CD14-positive monocyte (primary cell): ENCODE measurements at regions not wholly inside any gene's neighbourhood (a gene's known extent, or its start where the extent isn't known, plus 50 kb on each side); places are given as distances from the start of the nearest gene placed in this dataset.
"Not testable (repeated sequence)": the region's sequence is repeated elsewhere in the genome, so short reads cannot be mapped to it uniquely, and the experiment has no call there.

ENCODE experiments used
- DNase-seq, 3 donors: peaks; one replicate each; pipeline ENCODE4 v3.0.0-alpha.2; 2011 to 2022
- H2AFZ ChIP-seq: 2 replicates; pipeline ENCODE4 v1.6.0; 2012; ENCODE audit warnings: mild to moderate bottlenecking, low read depth, low read length, inconsistent platforms; ENCODE audit not compliant: insufficient read depth, poor library complexity, severe bottlenecking
- H3K27ac ChIP-seq, 2 donors: 1 replicate in 1 of 2; 2 replicates in 1 of 2; pipeline ENCODE4 v1.5.1; 2012 to 2013; ENCODE audit warnings: low read length in 2 of 2, control low read depth in 1 of 2, inconsistent platforms in 1 of 2, low read depth in 1 of 2, mild to moderate bottlenecking in 1 of 2
- H3K27me3 ChIP-seq, 2 donors: one replicate each; pipeline versions ENCODE4 v1.6.0 to v1.6.1; 2011 to 2013; ENCODE audit warnings: low read length in 2 of 2; ENCODE audit not compliant: control insufficient read depth in 2 of 2, insufficient read depth in 2 of 2
- H3K36me3 ChIP-seq, 2 donors: replicated peaks in 1 of 2; 1 replicate in 1 of 2; 2 replicates in 1 of 2; pipeline versions ENCODE4 v1.5.1 to v1.6.1; 2012 to 2013; ENCODE audit warnings: low read length in 2 of 2, control low read depth in 1 of 2, inconsistent platforms in 1 of 2, mild to moderate bottlenecking in 1 of 2; ENCODE audit not compliant: insufficient read depth in 2 of 2, control insufficient read depth in 1 of 2
- H3K4me1 ChIP-seq, 2 donors: 1 replicate in 1 of 2; 2 replicates in 1 of 2; pipeline versions ENCODE4 v1.5.1 to v1.6.1; 2012 to 2013; ENCODE audit warnings: low read length in 2 of 2, control low read depth in 1 of 2, inconsistent platforms in 1 of 2, mild to moderate bottlenecking in 1 of 2, moderate library complexity in 1 of 2; ENCODE audit not compliant: insufficient read depth in 2 of 2, control insufficient read depth in 1 of 2
- H3K4me2 ChIP-seq: replicated peaks from 2 replicates; pipeline ENCODE3; 2012; ENCODE audit warnings: low read length, moderate library complexity, mild to moderate bottlenecking; ENCODE audit not compliant: poor library complexity, severe bottlenecking; ENCODE audit errors: extremely low read depth
- H3K4me3 ChIP-seq, 3 experiments: fragments of 200-600 bp in 1 of 3; sonication (generic) in 1 of 3; replicated peaks in 1 of 3; 1 replicate in 2 of 3; 2 replicates in 1 of 3; pipeline ENCODE4 v1.5.1; 2011 to 2013; ENCODE audit warnings: low read length in 3 of 3, mild to moderate bottlenecking in 3 of 3, control low read depth in 2 of 3, low read depth in 2 of 3, inconsistent platforms in 1 of 3, moderate library complexity in 1 of 3
- H3K79me2 ChIP-seq: 2 replicates; pipeline ENCODE4 v1.6.0; 2012; ENCODE audit warnings: mild to moderate bottlenecking, control low read depth, inconsistent platforms, low read length, moderate library complexity; ENCODE audit not compliant: insufficient read depth
- H3K9ac ChIP-seq: 2 replicates; pipeline ENCODE4 v1.6.0; 2017; ENCODE audit warnings: low read length, mild to moderate bottlenecking; ENCODE audit not compliant: insufficient read depth, poor library complexity, severe bottlenecking
- H3K9me3 ChIP-seq, 2 donors: replicated peaks in 1 of 2; 1 replicate in 1 of 2; 2 replicates in 1 of 2; pipeline versions ENCODE4 v1.5.1 to v1.6.1; 2012 to 2013; ENCODE audit warnings: low read length in 2 of 2, control low read depth in 1 of 2; ENCODE audit not compliant: control insufficient read depth in 1 of 2, insufficient read depth in 1 of 2
- H4K20me1 ChIP-seq: 2 replicates; pipeline ENCODE4 v1.6.0; 2012; ENCODE audit warnings: mild to moderate bottlenecking, low read length, control low read depth, moderate library complexity; ENCODE audit not compliant: insufficient read depth
- H3K27ac Mint-ChIP-seq, 7 donors: one replicate each; pipeline ENCODE4 v1.8.0; 2020; ENCODE audit warnings: mild to moderate bottlenecking in 7 of 7, mixed read lengths in 7 of 7, moderate library complexity in 6 of 7, inconsistent platforms in 2 of 7
- H3K27me3 Mint-ChIP-seq, 3 donors: one replicate each; pipeline ENCODE4 v1.8.0; 2021 to 2022; ENCODE audit warnings: low read depth in 3 of 3, mild to moderate bottlenecking in 3 of 3, mixed read lengths in 3 of 3, moderate library complexity in 3 of 3, inconsistent platforms in 1 of 3
- H3K36me3 Mint-ChIP-seq, 2 donors: one replicate each; pipeline ENCODE4 v1.8.0; 2020; ENCODE audit warnings: mixed read lengths in 2 of 2, inconsistent platforms in 1 of 2, mild to moderate bottlenecking in 1 of 2
- H3K4me1 Mint-ChIP-seq: one replicate; pipeline ENCODE4 v1.8.0; 2020; ENCODE audit warnings: mild to moderate bottlenecking, mixed read lengths
- H3K4me3 Mint-ChIP-seq, 2 donors: one replicate each; pipeline ENCODE4 v1.8.0; 2020; ENCODE audit warnings: mild to moderate bottlenecking in 2 of 2, mixed read lengths in 2 of 2, moderate library complexity in 1 of 2
- H3K9me3 Mint-ChIP-seq, 7 donors: one replicate each; pipeline ENCODE4 v1.8.0; 2020 to 2022; ENCODE audit warnings: mixed read lengths in 7 of 7, mild to moderate bottlenecking in 6 of 7, moderate library complexity in 6 of 7, inconsistent platforms in 2 of 7
- WGBS: methylation state at CpG from one replicate; pipeline ENCODE4 v1.1.5; 2013; ENCODE audit warnings: missing lambda C conversion rate; ENCODE audit not compliant: insufficient coverage; 5-methylcytosine and 5-hydroxymethylcytosine counted together
- intact Hi-C, 2 donors: fragments of 100-400 bp; cut with micrococcal nuclease; formaldehyde crosslinking; loops; one replicate each; pipeline versions ENCODE4 v1.15.0 to v1.15.1; 2023

DNA sequence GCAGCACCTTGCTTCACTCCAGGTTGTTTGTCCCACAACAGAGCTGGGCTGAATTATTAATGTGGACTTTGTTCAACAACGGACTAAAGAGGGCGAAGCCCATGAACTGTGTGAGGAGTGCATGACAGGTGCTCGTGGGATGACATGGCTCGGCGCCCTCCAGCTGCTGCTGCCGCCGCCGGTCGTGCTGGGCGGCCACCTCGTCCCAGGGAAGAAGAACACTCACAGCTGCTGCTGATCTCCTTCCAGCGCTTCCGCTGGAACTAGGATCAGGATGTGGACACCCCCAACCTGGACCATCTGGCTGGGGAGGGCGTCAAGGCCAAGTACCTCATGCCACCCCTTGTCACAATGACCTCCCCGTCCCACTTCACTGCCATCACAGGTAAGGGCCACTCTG is 91.4 kb upstream of the FAM90A26 start:
- H3K27me3 ChIP-seq, H3K27me3 Mint-ChIP-seq, DNase-seq, H4K20me1 ChIP-seq, H3K9ac ChIP-seq, H2AFZ ChIP-seq, H3K4me1 ChIP-seq, H3K36me3 ChIP-seq, H3K79me2 ChIP-seq, H3K27ac ChIP-seq, H3K4me1 Mint-ChIP-seq, H3K4me3 Mint-ChIP-seq, H3K36me3 Mint-ChIP-seq, H3K4me3 ChIP-seq, intact Hi-C loops, H3K4me2 ChIP-seq, H3K27ac Mint-ChIP-seq: not testable (repeated sequence)
- H3K9me3 Mint-ChIP-seq: peaks cover 16 to 42% (median 27%) of the 10 kb centered on the region in 7 donors
- WGBS: 97% methylated on average over 14 of the region's 15 CpGs
- peaks cover 0 to 15% of the 10 kb centered on the region in 2 donors for H3K9me3 ChIP-seq

DNA sequence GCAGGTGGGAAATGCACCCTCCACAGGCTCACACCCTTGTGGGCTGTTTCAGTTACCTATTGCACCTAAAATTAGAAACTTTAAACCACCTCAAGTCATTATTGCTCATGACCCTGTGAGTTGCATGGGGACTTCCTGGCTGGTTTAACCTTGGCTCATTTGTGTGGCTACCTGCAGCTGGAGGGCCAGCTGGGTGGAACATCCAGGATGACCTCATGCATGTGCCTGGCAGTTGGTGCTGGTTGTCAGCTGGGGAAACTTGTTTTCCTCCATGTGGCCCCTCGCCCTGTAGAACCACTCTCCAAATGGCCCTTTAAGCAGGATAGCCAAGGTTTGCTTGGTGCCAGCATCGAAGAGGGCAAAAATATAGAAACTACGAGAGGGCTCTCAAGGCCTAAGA is 93.2 kb upstream of the FAM90A26 start:
- H3K4me1 ChIP-seq, H3K9ac ChIP-seq, H3K27me3 ChIP-seq, H3K4me3 ChIP-seq, DNase-seq, H3K27me3 Mint-ChIP-seq, H3K27ac Mint-ChIP-seq, intact Hi-C loops, H2AFZ ChIP-seq, H3K36me3 Mint-ChIP-seq, H3K4me1 Mint-ChIP-seq, H4K20me1 ChIP-seq, H3K79me2 ChIP-seq, H3K4me2 ChIP-seq, H3K36me3 ChIP-seq, H3K4me3 Mint-ChIP-seq, H3K27ac ChIP-seq: not testable (repeated sequence)
- WGBS: 84% methylated on average over 3 of the region's 3 CpGs
- peaks cover 0 to 15% of the 10 kb centered on the region in 2 donors for H3K9me3 ChIP-seq
- peaks cover 15 to 41% (median 29%) of the 10 kb centered on the region in 7 donors for H3K9me3 Mint-ChIP-seq

DNA sequence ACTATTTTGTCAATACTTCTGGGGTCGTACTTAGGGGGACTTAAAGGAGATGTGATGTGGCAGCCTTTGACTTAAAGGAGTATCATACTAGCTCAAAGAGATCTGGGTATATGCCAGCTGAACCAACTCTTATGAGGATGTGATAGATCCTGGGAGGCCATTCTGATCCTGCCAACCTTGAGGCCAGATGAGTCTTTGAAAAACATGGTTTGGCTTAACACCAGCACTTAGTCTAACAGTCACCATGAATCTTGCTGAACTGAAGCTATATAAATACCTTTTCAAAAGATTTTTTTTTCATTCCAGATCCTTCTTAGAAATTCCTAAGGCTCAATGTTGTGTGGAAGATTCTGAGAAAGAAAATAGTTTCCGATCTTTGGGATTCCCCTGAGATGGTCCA is 93.7 kb upstream of the FAM90A26 start:
- H3K27ac Mint-ChIP-seq, DNase-seq, H3K4me3 Mint-ChIP-seq, H3K4me3 ChIP-seq, H2AFZ ChIP-seq, H3K9ac ChIP-seq, H3K27me3 ChIP-seq, H3K27me3 Mint-ChIP-seq, intact Hi-C loops, H3K36me3 Mint-ChIP-seq, H3K4me1 Mint-ChIP-seq, H3K4me1 ChIP-seq, H3K4me2 ChIP-seq, H3K36me3 ChIP-seq, H3K79me2 ChIP-seq, H3K27ac ChIP-seq, H4K20me1 ChIP-seq: not testable (repeated sequence)
- WGBS: no CpG with 5 or more reads among the region's 2 CpGs
- peaks cover 0 to 15% of the 10 kb centered on the region in 2 donors for H3K9me3 ChIP-seq
- H3K9me3 Mint-ChIP-seq: peaks cover 12 to 41% (median 29%) of the 10 kb centered on the region in 7 donors

DNA sequence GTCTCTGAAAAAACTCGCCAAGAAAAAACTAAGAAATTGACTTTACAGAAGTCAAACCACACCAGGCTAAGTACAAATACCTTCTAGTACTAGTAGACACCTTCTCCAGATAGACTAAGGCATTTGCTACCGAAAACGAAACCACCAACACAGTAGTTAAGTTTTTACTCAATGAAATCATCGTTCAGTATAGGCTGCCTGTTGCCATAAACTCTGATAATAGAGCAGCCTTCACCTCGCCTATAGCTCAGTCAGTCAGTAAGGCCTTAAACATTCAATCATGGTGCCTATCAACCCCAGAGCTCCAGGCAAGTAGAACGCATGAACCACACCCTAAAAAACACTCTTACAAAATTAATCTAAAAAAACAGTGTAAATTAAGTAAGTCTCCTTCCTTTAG is 96.8 kb upstream of the FAM90A26 start:
- peaks cover 2 to 27% (median 13%) of the 10 kb centered on the region in 7 donors for H3K9me3 Mint-ChIP-seq
- peaks cover 0 to 14% of the 10 kb centered on the region in 2 donors for H3K9me3 ChIP-seq
- H3K79me2 ChIP-seq, H4K20me1 ChIP-seq, H3K9ac ChIP-seq, H3K4me1 ChIP-seq, H3K27me3 ChIP-seq, H3K4me3 ChIP-seq, H2AFZ ChIP-seq, H3K36me3 ChIP-seq, H3K27me3 Mint-ChIP-seq, H3K36me3 Mint-ChIP-seq, H3K4me1 Mint-ChIP-seq, intact Hi-C loops, H3K27ac Mint-ChIP-seq, H3K4me2 ChIP-seq, H3K27ac ChIP-seq, DNase-seq, H3K4me3 Mint-ChIP-seq: not testable (repeated sequence)
- 100% methylated on average over 1 of the region's 6 CpGs for WGBS
